GM21390 (cell line): ENCODE measurements at regions not wholly inside any gene's neighbourhood (a gene's known extent, or its start where the extent isn't known, plus 50 kb on each side); places are given as distances from the start of the nearest gene placed in this dataset.
"Not testable (repeated sequence)": the region's sequence is repeated elsewhere in the genome, so short reads cannot be mapped to it uniquely, and the experiment has no call there.

Experiments
- ATAC-seq: cut with Tn5 transposase; IDR thresholded peaks from one replicate; pipeline ENCODE4 v1.9.1; 2021; ENCODE audit not compliant: unreplicated experiment

DNA sequence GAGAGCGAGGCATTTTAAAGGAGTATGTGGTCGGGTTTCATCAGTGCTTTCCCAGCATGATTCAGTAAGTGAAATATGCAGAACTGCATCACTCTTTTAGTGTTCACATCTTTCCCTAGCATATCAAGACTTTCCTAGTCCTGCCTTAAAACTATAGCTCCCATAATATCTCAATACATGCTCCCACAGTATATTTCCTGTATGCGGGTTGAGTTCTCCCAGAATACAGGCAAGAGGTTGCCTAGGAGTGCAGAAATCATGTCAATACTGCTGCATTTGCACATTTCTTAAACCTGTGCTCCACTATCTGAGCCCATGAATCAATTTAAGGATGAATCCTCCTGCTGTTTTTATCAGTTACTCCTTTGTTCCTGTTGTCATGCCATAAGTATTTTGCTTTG, 386.6 kb upstream of the SLC35B3 start:
- no peak for ATAC-seq

DNA sequence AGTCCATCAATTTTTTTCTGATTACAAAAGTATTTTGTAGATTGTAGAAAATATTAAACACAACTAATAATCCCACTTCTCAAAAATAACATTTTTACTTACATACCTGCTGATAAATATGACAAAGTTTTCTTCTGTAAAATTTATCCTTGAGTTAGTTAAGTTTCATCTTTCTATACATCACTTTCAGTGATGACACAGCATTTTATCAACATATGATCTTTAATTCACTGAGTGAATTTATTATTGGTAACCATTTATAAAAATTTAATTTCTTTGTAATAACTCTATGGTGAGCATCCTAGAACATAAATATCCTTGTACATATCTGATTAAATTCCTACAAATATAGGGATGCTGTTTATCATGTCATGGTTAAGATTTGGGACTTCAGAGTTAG, 385.0 kb upstream of the SLC35B3 start:
- no peak for ATAC-seq

DNA sequence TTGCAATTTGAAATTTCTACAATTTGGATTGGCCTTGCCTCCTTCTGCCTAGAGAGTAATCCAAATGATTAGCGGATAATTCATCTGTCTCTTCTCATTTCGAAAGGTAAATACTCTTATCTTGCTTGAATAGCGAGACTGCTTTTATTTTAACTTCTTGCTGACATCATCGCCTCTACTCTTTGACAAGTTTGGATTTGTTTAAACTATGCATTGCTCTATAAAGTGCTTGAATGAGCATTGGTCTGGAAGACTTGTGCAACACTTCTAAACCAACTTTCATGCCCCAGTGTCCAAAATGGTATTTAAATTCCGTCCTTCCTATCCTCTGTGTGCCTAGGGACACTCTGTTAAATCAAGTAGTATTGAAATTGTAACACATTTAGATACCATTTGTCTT, 384.1 kb upstream of the SLC35B3 start:
- no peak for ATAC-seq

DNA sequence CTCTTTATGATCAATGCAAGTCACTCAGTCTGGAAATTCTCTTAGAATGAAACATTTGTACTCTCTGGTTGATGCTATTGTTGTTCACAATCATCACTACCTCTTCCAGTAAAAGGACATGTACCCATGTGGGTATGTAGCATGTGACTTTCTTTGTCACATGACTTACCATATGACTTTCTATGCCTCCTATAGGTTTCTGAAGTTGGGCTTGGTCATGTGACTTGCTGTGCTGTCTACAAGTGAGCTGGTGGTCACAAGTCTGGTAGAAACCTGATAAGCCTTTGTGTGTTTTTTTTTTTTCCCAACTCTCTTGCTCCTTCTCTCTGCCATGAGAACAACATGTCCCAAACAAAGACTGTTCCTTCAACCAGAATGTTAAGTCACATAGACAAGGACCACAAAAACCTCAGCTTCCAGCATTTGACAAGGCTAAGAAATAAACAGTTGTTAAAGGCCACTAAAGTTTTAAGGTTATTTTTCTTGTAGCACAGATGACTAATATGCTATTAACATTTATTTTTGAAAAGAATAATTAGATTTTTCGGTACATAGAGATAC, 379.2 kb upstream of the SLC35B3 start:
- no peak for ATAC-seq

DNA sequence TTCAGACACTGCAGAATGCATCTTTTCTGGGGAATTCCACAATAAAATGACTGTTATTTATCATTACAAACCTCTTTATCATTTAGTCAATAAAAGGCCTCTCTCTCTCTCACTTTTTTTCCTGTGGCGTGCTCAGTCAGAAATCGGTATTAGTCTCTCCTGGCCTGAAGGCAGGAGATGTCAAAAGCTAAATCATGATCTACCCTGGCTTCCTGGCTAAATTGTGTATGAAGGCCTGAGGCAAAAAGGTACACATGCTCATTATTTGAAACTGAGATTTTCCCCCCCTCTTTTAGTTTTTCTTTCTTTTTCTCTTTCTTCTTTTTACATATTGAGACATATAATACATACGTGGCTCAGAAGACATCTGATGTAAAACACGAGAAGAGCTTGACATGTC, 375.0 kb upstream of the SLC35B3 start:
- ATAC-seq: no peak

DNA sequence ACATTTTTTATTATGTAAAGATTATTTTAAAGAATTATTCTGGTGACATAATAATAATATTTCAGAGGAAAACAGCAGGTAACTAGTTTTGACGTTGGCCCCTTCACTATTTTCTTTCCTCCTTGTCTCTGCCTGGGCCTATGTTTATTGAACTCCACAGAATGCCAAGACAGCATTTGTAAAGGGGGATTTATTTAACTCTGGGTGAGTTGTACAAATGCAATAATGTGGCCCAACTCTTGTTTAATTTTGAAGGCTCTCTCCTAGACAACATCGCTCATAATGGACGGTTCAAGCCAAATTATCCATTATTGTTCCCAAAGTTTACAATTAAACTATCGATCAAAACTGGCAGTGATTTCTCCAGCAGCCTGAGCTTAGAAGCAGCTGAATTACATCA, 374.3 kb upstream of the SLC35B3 start:
- no peak for ATAC-seq

DNA sequence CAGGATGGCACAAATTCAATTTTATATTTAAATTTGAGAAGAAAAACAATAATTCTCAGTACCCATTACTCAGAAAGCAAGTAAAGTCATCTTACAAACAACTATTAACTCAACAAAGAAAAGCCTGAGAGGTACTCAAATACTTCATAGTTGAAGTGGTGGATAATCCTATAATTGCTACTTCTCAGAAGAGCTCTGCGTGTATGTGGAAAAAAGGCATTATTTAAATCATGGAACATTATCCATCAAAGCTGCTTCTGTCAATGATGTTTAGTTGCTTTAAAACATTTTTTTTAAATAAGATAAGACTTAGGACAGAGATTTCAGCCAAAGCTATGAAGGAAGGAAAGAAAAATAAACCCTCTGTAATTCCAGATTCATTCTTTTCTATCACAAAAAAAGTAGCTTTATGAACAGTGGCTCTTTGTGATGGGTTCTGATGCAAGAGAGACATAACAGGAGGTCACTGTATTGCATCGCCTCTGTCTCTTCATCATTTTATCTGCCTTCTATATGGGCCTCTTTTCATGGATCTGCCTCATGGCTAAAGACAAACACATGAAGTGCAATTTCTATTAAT, 367.9 kb upstream of the SLC35B3 start:
- ATAC-seq: no peak

DNA sequence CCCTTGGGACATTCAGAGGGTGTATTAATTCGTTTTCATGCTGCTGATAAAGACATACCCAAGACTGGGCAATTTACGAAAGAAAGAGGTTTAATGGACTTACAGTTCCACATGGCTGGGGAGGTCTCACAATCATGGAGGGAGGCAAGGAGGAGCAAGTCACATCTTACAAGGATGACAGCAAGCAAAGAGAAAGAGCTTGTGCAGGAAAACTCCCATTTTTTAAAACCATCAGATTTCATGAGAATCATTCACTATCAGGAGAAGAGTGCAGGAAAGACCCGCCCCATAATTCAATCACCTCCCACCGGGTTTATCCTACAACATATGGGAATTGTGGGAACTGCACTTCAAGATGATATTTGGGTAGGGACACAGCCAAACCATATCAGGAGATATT, 367.1 kb upstream of the SLC35B3 start:
- not testable (repeated sequence) for ATAC-seq

DNA sequence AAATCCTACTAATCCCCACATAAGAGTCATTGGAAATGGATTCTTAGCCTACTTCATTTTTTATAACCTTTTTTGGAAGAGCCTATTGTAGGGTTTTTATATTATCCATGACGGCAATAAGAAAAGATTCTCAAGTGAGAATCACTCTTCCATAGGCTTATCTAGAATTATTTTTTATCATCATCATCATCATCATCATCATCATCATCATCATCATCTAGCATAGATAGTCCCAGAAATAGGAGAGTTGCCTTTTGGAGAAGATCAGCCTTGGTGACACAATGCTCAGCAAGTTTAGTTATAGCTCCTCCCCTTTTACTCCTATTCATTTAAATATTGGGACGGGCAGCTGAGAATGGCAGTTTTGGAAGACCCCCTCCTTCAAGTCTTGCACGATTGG, 359.1 kb upstream of the SLC35B3 start:
- ATAC-seq: no peak

DNA sequence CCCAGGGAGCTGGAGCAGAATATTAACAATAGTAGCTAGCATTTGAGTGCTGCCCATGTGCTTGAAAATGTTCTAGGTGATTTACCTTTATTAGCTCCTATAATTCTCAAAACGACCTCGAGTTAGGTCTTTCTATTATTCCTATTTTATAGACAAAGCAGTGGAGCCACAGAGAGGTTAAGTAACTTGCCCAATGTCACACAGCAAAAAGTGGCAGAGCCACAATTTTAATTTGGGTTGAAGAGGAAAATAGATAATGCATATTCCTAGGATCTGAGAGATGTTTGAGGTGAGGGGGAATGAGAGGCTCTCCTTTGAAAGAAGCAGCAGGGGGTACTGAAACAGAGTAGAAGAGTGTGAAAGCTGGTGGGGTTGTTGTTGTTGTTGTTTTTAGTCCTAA, 354.5 kb upstream of the SLC35B3 start:
- no peak for ATAC-seq

DNA sequence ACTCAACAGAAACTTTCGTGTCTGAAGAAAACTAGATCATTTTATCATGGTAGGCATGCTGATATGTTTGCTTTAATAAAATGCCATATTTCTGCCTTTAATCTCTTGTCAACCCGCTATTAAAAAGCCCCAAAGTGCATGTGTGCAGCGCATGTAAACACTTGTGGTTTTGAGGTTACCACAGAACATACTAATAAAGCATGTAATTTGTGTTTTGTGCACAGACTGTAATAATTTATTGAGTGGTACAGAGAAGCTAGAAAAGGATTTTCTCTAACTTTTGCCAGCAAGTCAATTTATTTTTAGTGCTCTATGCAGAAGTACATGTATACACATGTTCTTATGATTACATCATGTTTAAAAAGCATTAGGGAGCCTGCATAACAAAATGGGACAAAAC, 349.9 kb upstream of the SLC35B3 start:
- no peak for ATAC-seq

DNA sequence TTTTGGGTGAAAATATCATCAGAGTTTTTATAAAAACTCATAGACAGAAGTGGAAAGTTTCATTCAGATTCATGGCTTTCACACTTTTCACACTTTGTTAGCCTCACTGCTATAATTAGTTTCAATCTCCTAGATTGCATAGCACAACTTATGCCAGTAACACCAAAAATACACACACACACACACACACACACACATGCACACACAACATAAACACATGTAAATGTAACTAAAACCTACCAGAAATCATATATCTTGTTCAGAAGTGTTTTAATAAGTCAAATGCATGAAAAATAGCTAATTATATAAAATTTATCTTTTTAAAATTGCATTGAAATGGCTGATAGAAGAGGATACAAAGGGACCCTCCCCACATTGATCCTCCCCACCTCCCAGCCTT, 347.8 kb upstream of the SLC35B3 start:
- ATAC-seq: no peak

DNA sequence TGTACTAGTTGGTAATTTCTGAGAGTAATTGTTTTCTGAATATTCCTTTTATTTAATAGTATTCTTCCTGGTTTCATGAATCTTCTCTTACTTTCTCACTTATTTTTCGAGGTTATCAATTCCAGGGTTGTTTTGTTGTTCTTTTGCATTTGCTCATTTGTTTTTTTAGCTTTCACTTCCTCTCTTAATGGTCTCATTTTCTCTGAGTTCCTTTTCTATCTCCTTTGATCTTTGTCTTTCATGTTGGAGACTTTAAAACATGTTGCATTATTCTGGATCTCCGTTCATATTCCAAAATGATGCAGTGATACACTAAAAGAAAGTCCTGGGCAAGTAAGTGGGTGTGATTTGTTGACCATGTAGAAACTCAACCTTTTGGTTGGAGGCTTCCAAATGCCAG, 345.3 kb upstream of the SLC35B3 start:
- ATAC-seq: no peak

DNA sequence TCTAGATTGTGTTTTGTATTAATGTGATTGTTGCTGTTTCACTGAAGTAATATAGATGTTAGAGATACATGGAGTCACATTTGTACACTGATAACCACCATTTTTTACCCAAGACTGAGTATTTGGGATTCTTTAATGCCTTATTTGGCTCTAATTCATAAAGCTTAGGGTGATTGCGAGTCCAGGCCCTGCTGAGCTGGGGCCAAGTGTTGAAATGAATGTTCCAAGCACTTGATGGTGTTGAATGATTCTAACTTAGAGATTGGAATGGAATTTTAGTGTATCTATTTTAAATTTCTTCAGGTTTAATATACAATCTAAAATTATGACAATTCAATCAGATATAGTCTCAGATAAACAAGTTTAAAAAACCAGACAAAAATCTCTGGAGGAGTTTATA, 329.4 kb upstream of the SLC35B3 start:
- no peak for ATAC-seq

DNA sequence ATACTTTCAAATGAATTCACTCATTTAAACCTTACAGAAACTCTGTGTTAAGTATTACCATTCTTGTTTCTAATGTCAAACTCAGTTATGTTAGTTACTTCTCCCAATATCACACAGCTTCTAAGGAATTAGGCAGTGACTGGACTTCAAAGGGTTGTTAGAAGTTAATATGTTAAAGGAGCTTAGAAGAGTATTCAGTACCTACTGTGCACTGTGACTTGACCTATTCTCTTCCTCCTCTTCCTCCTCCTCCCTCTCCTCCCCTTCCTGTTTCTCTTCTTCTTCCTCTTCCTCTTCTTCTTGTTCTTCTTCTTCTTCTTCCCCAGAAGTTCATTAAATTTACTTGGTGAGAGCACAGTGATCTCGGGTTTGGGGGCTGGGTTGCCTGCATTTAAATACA, 325.6 kb upstream of the SLC35B3 start:
- ATAC-seq: no peak

DNA sequence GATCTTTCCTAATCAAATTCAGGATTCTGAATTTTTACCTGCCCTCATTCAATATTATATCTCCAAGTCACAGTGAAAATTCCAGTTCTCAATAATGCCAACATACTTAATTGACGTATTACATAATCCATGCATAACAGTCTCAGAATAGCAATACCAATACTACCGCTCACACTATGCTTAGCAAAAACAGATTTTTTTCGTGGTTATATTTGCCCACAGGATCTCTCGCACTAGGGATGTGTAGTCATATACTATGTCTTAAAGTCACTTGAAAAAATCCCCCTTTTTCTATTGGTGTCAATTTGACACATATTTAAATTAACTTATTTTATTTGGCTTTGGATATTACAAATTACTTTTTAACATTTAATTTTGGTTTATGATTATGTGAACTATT, 323.1 kb upstream of the SLC35B3 start:
- ATAC-seq: no peak

DNA sequence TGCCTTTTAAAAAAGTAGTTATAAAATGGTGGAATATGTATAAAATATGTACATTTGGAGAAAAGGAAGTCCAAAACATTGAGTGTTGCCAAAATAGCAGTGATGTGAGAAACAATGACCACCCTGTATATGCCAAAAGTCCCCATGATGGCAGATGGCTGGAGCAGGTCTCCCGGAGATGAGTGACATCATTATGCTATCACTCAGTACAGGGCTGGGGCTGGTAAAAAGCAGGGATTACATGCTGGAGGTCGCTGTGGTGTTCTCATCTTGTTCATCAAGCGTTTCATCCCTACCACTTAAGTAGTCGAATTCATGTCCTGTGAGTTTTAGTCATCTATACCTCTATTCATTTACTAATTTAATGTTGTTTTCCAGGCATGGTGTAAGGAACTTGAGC, 315.3 kb upstream of the SLC35B3 start:
- no peak for ATAC-seq

DNA sequence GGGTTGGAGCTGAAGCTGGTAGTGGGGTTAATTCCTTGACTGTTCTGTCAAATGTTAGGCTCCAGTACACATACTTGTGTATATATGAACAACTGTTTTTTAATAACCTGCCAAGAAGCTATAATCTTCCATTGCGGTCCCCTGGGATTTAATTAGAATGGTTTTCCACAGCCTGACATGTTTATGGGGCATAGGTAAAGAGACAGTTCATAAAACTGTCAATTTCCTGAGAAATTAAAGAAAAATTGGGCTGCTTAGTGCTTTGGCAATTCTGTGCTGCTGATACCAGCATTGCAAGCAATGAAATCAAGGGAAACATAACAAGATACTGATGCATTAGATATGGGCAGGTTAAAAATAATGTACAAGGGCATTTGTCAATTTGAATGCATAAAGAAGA, 314.1 kb upstream of the SLC35B3 start:
- ATAC-seq: no peak

DNA sequence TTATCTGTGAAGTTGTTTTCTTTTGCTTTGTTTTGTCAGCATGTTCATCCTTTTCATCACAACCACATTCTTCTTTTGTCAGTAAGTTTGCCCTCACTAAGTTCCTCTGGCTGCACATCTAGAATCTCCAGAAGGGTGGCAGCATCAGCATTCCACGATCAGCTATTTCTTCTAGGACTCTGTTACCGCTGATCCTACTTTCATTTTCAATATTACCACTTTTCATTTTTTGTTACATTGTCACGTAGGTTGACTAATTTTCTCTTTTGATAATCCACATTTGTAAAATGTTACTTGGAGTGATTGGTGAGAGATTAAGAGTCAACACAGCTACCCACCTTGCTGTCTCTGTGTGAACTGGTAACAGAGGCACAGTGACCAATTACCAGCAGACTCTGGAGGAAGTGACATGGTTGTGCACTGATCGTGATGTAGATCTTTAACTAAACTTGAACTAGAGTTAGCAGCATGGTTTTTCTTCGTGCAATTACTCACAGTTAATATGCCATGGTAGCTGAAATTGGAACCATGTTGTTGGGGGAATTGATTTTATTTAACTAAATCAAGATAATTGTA, 307.9 kb upstream of the SLC35B3 start:
- peak; percentile 82 for ATAC-seq

DNA sequence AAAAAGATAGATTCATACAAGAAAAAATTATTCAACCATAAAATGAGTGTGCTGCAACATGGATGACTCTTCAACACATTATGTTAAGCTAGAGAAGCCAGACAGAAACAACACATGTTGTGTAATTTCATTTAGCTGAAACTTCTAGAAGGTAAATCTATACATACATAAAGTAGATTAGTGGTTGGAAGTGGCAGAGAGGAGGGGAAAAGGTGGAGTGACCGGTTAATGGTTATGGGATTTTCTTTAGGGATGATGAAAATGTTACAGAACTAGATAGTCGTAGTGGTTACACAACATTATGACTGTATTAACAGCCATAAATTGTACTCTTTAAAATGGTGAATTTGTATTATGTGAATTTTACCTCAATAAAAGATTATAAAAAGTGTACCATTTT, 304.1 kb upstream of the SLC35B3 start:
- no peak for ATAC-seq

DNA sequence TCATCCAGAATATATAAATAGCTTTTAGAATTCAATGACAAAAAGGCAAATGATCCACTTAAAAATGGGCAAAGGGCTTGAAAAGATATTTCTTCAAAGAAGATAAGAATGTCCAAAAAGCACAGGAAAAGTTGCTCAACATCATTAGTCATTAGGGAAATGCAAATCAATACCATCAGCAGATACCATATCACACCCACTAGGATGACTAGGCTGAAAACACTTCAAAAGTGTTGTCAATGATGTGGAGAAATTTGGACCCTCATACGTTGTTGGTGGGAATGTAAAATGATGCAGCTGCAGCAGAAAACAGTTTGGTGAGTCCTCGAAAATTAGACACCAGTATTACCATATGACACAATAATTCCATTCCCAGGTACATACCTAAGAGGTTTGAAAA, 303.6 kb upstream of the SLC35B3 start:
- ATAC-seq: no peak

DNA sequence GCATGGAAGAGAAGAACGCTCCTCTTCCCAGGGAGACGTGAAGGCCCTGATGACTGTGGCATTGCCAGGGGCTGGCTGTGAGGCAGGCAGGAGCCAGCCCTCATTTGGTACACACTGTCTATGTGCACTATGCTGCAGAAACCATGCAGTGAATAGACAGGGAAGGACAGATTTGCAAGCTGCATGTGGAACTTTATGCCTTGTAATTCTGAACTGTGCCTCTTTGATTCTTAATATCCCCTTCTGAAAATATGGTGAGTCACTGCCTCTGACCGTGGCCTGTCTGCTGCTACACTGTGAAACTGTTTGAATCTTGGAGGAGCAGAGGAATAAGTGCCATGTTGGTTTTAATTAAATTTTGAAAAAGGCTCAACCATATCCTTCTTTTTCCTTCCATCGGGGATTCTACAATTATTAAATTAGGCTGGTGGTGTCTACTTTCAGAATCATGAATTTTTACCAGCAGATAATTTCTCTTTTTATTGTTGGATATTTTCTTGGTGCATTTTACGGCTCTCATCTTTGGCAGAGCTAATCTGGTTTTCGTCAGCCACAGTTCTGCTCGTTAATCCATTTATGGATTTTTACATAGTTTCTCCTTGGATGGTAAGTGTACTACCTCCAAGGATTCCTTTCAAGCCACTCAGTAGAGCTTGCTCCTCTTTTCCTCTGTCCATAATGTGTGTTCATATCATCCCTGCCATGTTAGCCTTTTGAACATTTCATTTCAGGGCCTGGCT, 301.0 kb upstream of the SLC35B3 start:
- ATAC-seq: no peak
